Heart left ventricle (tissue), 13 donors: ENCODE measurements at regions not wholly inside any gene's neighbourhood (a gene's known extent, or its start where the extent isn't known, plus 50 kb on each side); places are given as distances from the start of the nearest gene placed in this dataset.

ENCODE experiments used
- CTCF ChIP-seq, 12 donors: fragments of 200-600 bp; sonication (generic) in 4 of 12; IDR thresholded peaks; one replicate each; pipeline versions ENCODE4 v1.5.0 to v1.8.0; 2018 to 2022; ENCODE audit warnings: antibody characterized with exemption in 12 of 12, mild to moderate bottlenecking in 5 of 12
- POLR2A ChIP-seq, 2 donors: fragments of 450-650 bp; IDR thresholded peaks; one replicate each; pipeline ENCODE4 v1.6.1; 2017; ENCODE audit warnings: antibody characterized with exemption in 2 of 2, mild to moderate bottlenecking in 2 of 2, moderate library complexity in 2 of 2
- donor health status: ischemic (EF 13 %, LVEDD 7.1; RV severe dilation, severe dysfunction).
- donor health status: DM: no; HTN: yes; CAD: no.
- donor health status: DM: no; HTN: no; CAD: no.
- donor health status: ischemic (EF 25% LVEDD 6.9; RV normal size, moderate dysfunction).
- donor health status: ischemic (EF 25% LVEDD 5.7; RV mildly dilated, moderate dysfunction).
- donor health status: ischemic (EF 35%, LVEDD 5.7; RV mildly dilated, moderate dysfunction).
- donor health status: nonischemic (EF 11% LVEDD 7.7; RV severe dilation, severe dysfunction).
- donor health status: DM: yes; HTN: yes; CAD: no.
- donor health status: PGD.
- donor health status: ischemic (EF 29% LVEDD 5.4; RV normal size, mild dysfunction).
- donor health status: nonischemic (EF 23%, LVEDD 6.1; RV moderate dilation, normal function).

DNA sequence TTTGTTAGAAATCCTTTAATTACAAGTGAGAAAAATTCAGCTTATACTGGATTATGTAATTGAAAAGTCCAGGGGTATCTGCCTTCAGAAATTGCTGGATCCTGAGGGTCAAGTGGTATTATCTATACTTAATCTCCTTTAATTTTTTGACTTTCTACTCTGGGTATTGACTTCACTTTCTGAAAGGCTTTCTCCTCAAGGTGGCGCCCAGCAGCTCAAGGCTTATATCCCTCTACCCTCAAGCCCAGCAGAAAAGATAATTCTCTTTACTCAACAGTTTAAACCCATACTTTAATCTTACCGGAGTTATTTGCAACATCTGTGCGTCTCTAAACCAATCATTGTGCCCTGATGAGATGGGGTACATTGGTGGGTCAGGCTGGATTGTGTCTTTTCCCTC, 129.5 kb downstream of the LARP7 start:
- TF ChIP-seq CTCF (IDR thresholded peaks at IDR 0.05) (peak in 3 of 12 donors; percentile 17 to 41 (median 34)), POLR2A (IDR thresholded peaks at IDR 0.05) (no peak)
